ENCODE measurements at regions not wholly inside any gene's neighbourhood (a gene's known extent, or its start where the extent isn't known, plus 50 kb on each side); places are given as distances from the start of the nearest gene placed in this dataset.
A peak's percentile ranks its signal among the peaks of the same experiment; 100 is the strongest.

- H3K4me3 Mint-ChIP-seq, result no peak overlapping the region
- no peaks in the 10 kb centered on the region for H3K36me3 Mint-ChIP-seq
- no peaks in the 10 kb centered on the region for H3K27me3 Mint-ChIP-seq
- ChIA-PET POLR2A (no interaction called here), CTCF (no interaction called here)
- H3K4me1 Mint-ChIP-seq (ENCODE audit: low read depth), result peaks cover 35% of the 10 kb centered on the region
- no peak for DNase-seq
- H3K9me3 Mint-ChIP-seq, result no peaks in the 10 kb centered on the region
- H3K27ac Mint-ChIP-seq, result no peak overlapping the region
- intact Hi-C loops (cut with micrococcal nuclease), result no loop called here
Measured at GRCh38 chr1:5393146-5393545, 599.1 kb downstream of the NPHP4 start.

GRCh38 chr1:5391725-5392124, 600.5 kb downstream of the NPHP4 start:
- Mint-ChIP-seq H3K36me3 (no peaks in the 10 kb centered on the region), H3K4me1 (ENCODE audit: low read depth) (peaks cover 36% of the 10 kb centered on the region)
- POLR2A ChIA-PET, result no interaction called here

GRCh38 chr1:5390504-5390903, 601.7 kb downstream of the NPHP4 start:
- intact Hi-C loops (cut with micrococcal nuclease), result no loop called here
- ChIA-PET POLR2A (no interaction called here), CTCF (no interaction called here)
- H3K27ac Mint-ChIP-seq, result no peak overlapping the region
- H3K4me3 Mint-ChIP-seq, result no peak overlapping the region
- H3K4me1 Mint-ChIP-seq (ENCODE audit: low read depth), result peaks cover 36% of the 10 kb centered on the region
- DNase-seq, result peak; percentile 44
- no peaks in the 10 kb centered on the region for H3K9me3 Mint-ChIP-seq
- H3K36me3 Mint-ChIP-seq, result no peaks in the 10 kb centered on the region
- H3K27me3 Mint-ChIP-seq, result no peaks in the 10 kb centered on the region

More at GRCh38 chr1:5391725-5392124, 600.5 kb downstream of the NPHP4 start:
- CTCF ChIA-PET, result no interaction called here
- Mint-ChIP-seq H3K9me3 (no peaks in the 10 kb centered on the region), H3K27ac (no peak overlapping the region), H3K4me3 (no peak overlapping the region), H3K27me3 (no peaks in the 10 kb centered on the region)
- intact Hi-C loops (cut with micrococcal nuclease), result no loop called here
- no peak for DNase-seq

DNA sequence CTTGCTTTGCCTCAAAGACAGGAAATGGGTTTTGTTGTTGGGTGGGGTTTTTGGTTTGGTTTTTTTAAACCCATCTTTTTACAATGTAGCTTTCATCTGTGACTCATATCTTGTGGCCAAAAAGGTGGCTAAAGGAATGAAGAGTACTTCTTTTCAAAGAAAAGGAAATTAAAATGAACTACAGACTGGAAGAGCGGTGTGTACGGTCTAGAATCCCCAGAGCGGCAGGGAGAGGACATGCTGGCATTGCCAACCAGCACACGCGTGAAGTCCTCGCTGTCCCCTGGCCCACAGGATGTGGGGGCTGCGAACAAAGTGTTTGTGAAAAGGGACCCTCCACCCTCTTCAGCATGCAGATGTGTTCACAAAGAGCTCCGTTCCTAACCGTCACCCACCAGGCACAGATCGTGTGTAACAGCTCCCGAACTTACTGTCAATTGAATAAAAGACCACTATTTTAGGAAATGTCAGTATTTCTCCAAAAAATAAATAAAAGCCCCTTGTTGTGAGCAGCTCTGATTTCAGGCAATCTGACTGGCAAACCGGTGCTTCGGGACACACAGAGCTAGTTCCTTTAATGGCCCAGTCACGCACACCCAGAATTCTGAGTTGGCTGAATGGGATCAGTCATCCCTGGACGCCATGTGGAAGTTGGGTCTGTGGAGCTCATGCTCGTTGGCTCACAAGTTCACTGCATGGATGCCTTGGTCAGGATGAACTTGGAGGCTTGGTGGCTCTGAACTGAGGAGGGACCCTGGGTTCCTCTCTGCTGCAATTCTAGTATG, 602.9 kb downstream of the NPHP4 start:
- POLR2A ChIA-PET, result interaction anchor here (1.1 kb wide), 1 partner anchor 19 kb away, joined by 3 read pairs; no protein-coding TSS in a partner anchor
- Mint-ChIP-seq H3K9me3 (no peaks in the 10 kb centered on the region), H3K27ac (peak overlapping the region; percentile 42), H3K4me3 (peak overlapping the region; percentile 27), H3K4me1 (ENCODE audit: low read depth) (peaks cover 36% of the 10 kb centered on the region), H3K27me3 (no peaks in the 10 kb centered on the region), H3K36me3 (no peaks in the 10 kb centered on the region)
- CTCF ChIA-PET, result no interaction called here
- intact Hi-C loops (cut with micrococcal nuclease), result no loop called here
- no peak for DNase-seq

- no peak for DNase-seq
- no peak overlapping the region for H3K4me3 Mint-ChIP-seq
- no peaks in the 10 kb centered on the region for H3K9me3 Mint-ChIP-seq
- ChIA-PET CTCF (no interaction called here), POLR2A (interaction anchor here (1.1 kb wide), 1 partner anchor 18 kb away, joined by 3 read pairs; no protein-coding TSS in a partner anchor)
- no peaks in the 10 kb centered on the region for H3K36me3 Mint-ChIP-seq
- H3K4me1 Mint-ChIP-seq (ENCODE audit: low read depth), result peaks cover 30% of the 10 kb centered on the region
- no peaks in the 10 kb centered on the region for H3K27me3 Mint-ChIP-seq
- H3K27ac Mint-ChIP-seq, result peak overlapping the region; percentile 42
- intact Hi-C loops (cut with micrococcal nuclease), result no loop called here
Measured at GRCh38 chr1:5388622-5389021, 603.6 kb downstream of the NPHP4 start.

- ChIA-PET POLR2A (no interaction called here), CTCF (no interaction called here)
- H3K9me3 Mint-ChIP-seq, result no peaks in the 10 kb centered on the region
- no peaks in the 10 kb centered on the region for H3K36me3 Mint-ChIP-seq
- intact Hi-C loops (cut with micrococcal nuclease), result no loop called here
- no peak for DNase-seq
- H3K4me3 Mint-ChIP-seq, result no peak overlapping the region
- H3K27ac Mint-ChIP-seq, result no peak overlapping the region
- H3K27me3 Mint-ChIP-seq, result no peaks in the 10 kb centered on the region
- peaks cover 30% of the 10 kb centered on the region for H3K4me1 Mint-ChIP-seq (ENCODE audit: low read depth)
Measured at GRCh38 chr1:5386371-5386770, 605.9 kb downstream of the NPHP4 start.

- DNase-seq, result no peak
- no peak overlapping the region for H3K4me3 Mint-ChIP-seq
- no peaks in the 10 kb centered on the region for H3K27me3 Mint-ChIP-seq
- intact Hi-C loops (cut with micrococcal nuclease), result no loop called here
- POLR2A ChIA-PET, result no interaction called here
- peaks cover 28% of the 10 kb centered on the region for H3K4me1 Mint-ChIP-seq (ENCODE audit: low read depth)
- no peak overlapping the region for H3K27ac Mint-ChIP-seq
- H3K36me3 Mint-ChIP-seq, result no peaks in the 10 kb centered on the region
- no peaks in the 10 kb centered on the region for H3K9me3 Mint-ChIP-seq
- CTCF ChIA-PET, result no interaction called here
Measured at GRCh38 chr1:5385956-5386355, 606.3 kb downstream of the NPHP4 start.

DNA sequence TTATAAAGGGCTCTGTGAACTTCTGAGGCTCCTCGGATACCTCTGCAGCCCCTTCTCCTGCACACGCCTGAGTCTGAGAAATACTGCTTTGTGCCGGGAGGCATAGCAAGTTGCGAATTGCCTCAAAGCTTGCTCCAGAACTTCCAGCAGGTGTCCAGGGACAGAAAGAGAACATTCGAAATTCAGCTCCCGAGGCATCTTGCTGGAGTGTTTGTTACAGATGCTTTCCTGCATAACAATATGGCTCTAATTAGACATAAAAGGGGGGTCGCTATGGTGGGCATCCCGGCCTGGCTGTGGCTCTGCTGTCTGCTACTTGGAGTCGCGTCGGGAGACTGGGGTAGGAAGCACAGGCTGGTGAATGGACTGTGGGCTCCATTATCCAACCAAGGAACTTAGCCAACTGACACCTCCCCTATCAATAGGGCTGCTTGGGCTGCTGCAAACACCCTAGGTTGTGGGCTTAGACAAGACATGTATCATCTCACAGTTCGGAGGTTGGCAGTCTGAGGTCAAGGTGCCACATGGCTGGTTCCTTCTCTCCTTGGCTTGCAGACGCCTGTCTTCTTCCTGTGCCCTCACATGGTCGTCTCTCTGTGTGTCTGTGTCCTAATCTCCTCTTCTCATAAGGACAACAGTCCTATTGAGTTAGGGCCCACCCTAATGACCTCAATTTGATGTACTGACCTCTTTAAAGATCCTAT, 607.0 kb downstream of the NPHP4 start:
- Mint-ChIP-seq H3K36me3 (no peaks in the 10 kb centered on the region), H3K9me3 (no peaks in the 10 kb centered on the region), H3K4me3 (no peak overlapping the region), H3K4me1 (ENCODE audit: low read depth) (peaks cover 21% of the 10 kb centered on the region), H3K27ac (no peak overlapping the region), H3K27me3 (no peaks in the 10 kb centered on the region)
- intact Hi-C loops (cut with micrococcal nuclease), result no loop called here
- ChIA-PET CTCF (no interaction called here), POLR2A (no interaction called here)
- no peak for DNase-seq

DNA sequence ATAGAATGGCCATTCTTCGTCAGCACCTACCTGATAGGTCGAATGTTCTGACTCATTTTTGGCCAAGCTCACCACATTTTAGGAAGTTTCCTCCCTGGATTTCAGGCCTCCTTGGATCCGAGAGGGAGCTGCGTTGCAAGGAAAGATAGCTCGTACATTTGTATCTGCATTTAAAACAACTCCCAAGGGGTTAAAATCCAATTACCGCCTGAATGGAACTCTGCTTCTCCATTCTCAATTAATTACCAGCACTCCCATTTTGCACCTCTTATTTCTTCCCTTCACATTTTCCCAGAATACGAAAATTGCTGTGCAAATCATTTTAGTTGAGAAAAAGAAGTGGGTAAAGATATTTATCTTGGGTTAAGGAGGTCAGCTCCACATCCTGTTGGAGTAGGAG, 610.7 kb downstream of the NPHP4 start:
- DNase-seq, result no peak
- H3K4me1 Mint-ChIP-seq (ENCODE audit: low read depth), result no peaks in the 10 kb centered on the region
- ChIA-PET CTCF (interaction anchor here (1.0 kb wide), 1 partner anchor 96 kb away, joined by 3 read pairs; no protein-coding TSS in a partner anchor), POLR2A (no interaction called here)
- H3K27me3 Mint-ChIP-seq, result no peaks in the 10 kb centered on the region
- H3K4me3 Mint-ChIP-seq, result no peak overlapping the region
- H3K36me3 Mint-ChIP-seq, result no peaks in the 10 kb centered on the region
- intact Hi-C loops (cut with micrococcal nuclease), result no loop called here
- H3K27ac Mint-ChIP-seq, result no peak overlapping the region
- no peaks in the 10 kb centered on the region for H3K9me3 Mint-ChIP-seq

- Mint-ChIP-seq H3K4me1 (ENCODE audit: low read depth) (no peaks in the 10 kb centered on the region), H3K27ac (no peak overlapping the region), H3K36me3 (no peaks in the 10 kb centered on the region), H3K27me3 (no peaks in the 10 kb centered on the region), H3K9me3 (no peaks in the 10 kb centered on the region), H3K4me3 (no peak overlapping the region)
- no peak for DNase-seq
- ChIA-PET POLR2A (no interaction called here), CTCF (no interaction called here)
- intact Hi-C loops (cut with micrococcal nuclease), result no loop called here
Measured at GRCh38 chr1:5379176-5379759, 613.0 kb downstream of the NPHP4 start.

GRCh38 chr1:5376538-5377247, 615.5 kb downstream of the NPHP4 start:
- no peaks in the 10 kb centered on the region for H3K27me3 Mint-ChIP-seq
- intact Hi-C loops (cut with micrococcal nuclease), result no loop called here
- CTCF ChIA-PET, result no interaction called here
- H3K4me3 Mint-ChIP-seq, result no peak overlapping the region
- no peak overlapping the region for H3K27ac Mint-ChIP-seq
- no peaks in the 10 kb centered on the region for H3K4me1 Mint-ChIP-seq (ENCODE audit: low read depth)
- DNase-seq, result no peak
- peaks cover 6% of the 10 kb centered on the region for H3K36me3 Mint-ChIP-seq
- peaks cover 8% of the 10 kb centered on the region for H3K9me3 Mint-ChIP-seq
- POLR2A ChIA-PET, result no interaction called here

DNA sequence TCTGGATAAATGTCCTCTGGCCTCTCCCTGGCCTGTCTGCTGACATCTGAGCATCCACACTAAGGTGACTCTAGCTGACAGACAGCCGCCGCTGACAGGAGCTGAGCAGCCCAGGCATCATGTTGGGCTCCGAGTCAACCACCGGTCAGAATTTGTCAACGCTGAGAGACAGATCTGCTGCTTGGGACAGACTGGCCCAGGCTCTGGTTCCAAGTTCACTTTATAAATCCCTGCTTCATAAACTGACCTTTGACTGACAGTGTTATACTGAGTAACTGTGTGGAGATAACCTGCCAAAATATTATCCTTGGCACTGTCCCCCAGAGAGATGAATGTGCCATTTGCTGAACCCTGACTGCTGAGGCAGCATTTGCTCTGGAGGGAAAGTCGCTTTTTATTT, 616.7 kb downstream of the NPHP4 start:
- Mint-ChIP-seq H3K4me1 (ENCODE audit: low read depth) (peaks cover 10% of the 10 kb centered on the region), H3K9me3 (peaks cover 8% of the 10 kb centered on the region), H3K36me3 (peaks cover 9% of the 10 kb centered on the region), H3K27ac (no peak overlapping the region), H3K4me3 (no peak overlapping the region), H3K27me3 (no peaks in the 10 kb centered on the region)
- no peak for DNase-seq
- ChIA-PET CTCF (no interaction called here), POLR2A (no interaction called here)
- intact Hi-C loops (cut with micrococcal nuclease), result no loop called here
